HEK293 (cell line): ENCODE measurements at regions not wholly inside any gene's neighbourhood (a gene's known extent, or its start where the extent isn't known, plus 50 kb on each side); places are given as distances from the start of the nearest gene placed in this dataset.

Source experiments
- CTCF ChIA-PET: fragments of 350-600 bp; formaldehyde crosslinking; extraction: SDS; loops from one replicate; lab custom pipeline; 2021; ENCODE audit warnings: antibody characterized with exemption; lab: Yijun Ruan, JAX
- POLR2A ChIA-PET: fragments of 300-600 bp; formaldehyde crosslinking; extraction: SDS; loops from one replicate; lab custom pipeline; 2020; ENCODE audit warnings: antibody characterized with exemption, inconsistent platforms; lab: Yijun Ruan, JAX
- H3K27ac ChIP-seq: fragments of 200-500 bp; sonication (Bioruptor generic); 2 replicates; pipeline ENCODE4 v1.5.1; 2014; ENCODE audit warnings: low read depth, low read length, control low read depth, inconsistent platforms; ENCODE audit errors: extremely low read depth
- H3K36me3 ChIP-seq, 2 experiments: fragments of 200-500 bp in 1 of 2; sonication (Bioruptor generic) in 1 of 2; 1 replicate in 1 of 2; 2 replicates in 1 of 2; pipeline ENCODE4 v1.5.1; 2014 to 2017; ENCODE audit warnings: inconsistent platforms in 2 of 2, low read length in 2 of 2; ENCODE audit not compliant: control insufficient read depth in 2 of 2, insufficient read depth in 1 of 2
- H3K4me1 ChIP-seq: fragments of 200-500 bp; sonication (Bioruptor generic); 2 replicates; pipeline ENCODE4 v1.5.1; 2014; ENCODE audit warnings: mild to moderate bottlenecking, low read length, inconsistent platforms; ENCODE audit not compliant: control insufficient read depth, insufficient read depth
- H3K4me3 ChIP-seq: 2 replicates; pipeline ENCODE4 v1.5.1; 2011; ENCODE audit warnings: low read depth, mild to moderate bottlenecking, control low read depth, low read length, moderate library complexity
- H3K9me3 ChIP-seq: fragments of 200-500 bp; sonication (Bioruptor generic); 2 replicates; pipeline ENCODE4 v1.5.1; 2014; ENCODE audit warnings: low read depth, low read length, inconsistent platforms; ENCODE audit not compliant: control insufficient read depth, insufficient read depth
- GLIS1 ChIP-seq: fragments of 450-650 bp; formaldehyde crosslinking; IDR thresholded peaks from 2 replicates; pipeline ENCODE4 v1.5.1; 2016; ENCODE audit warnings: missing biosample characterization, missing genetic modification characterization
- KLF10 ChIP-seq: fragments of 450-650 bp; IDR thresholded peaks from 2 replicates; pipeline ENCODE4 v1.5.1; 2018; ENCODE audit warnings: missing biosample characterization, mild to moderate bottlenecking, missing genetic modification characterization
- KLF16 ChIP-seq: fragments of 450-650 bp; formaldehyde crosslinking; IDR thresholded peaks from 2 replicates; pipeline ENCODE4 v1.5.1; 2017; ENCODE audit warnings: missing biosample characterization, missing genetic modification characterization
- MYNN ChIP-seq: fragments of 450-650 bp; formaldehyde crosslinking; IDR thresholded peaks from 2 replicates; pipeline ENCODE4 v1.5.1; 2016; ENCODE audit warnings: missing biosample characterization, missing genetic modification characterization, borderline replicate concordance
- SP7 ChIP-seq: fragments of 450-650 bp; formaldehyde crosslinking; IDR thresholded peaks from 2 replicates; pipeline ENCODE4 v1.5.1; 2016; ENCODE audit warnings: missing biosample characterization, missing genetic modification characterization
- WT1 ChIP-seq: fragments of 450-650 bp; formaldehyde crosslinking; IDR thresholded peaks from 2 replicates; pipeline ENCODE4 v1.5.1; 2016; ENCODE audit warnings: missing biosample characterization, missing genetic modification characterization
- YY2 ChIP-seq: fragments of 450-650 bp; formaldehyde crosslinking; IDR thresholded peaks from 2 replicates; pipeline ENCODE4 v1.5.1; 2016; ENCODE audit warnings: missing biosample characterization, missing genetic modification characterization
- ZNF133 ChIP-seq: fragments of 450-650 bp; formaldehyde crosslinking; IDR thresholded peaks from 2 replicates; pipeline ENCODE4 v1.5.1; 2016; ENCODE audit warnings: missing biosample characterization, missing genetic modification characterization
- ZNF202 ChIP-seq: fragments of 450-650 bp; formaldehyde crosslinking; IDR thresholded peaks from 2 replicates; pipeline ENCODE4 v1.5.1; 2016; ENCODE audit warnings: missing biosample characterization, missing genetic modification characterization, borderline replicate concordance
- ZNF248 ChIP-seq: fragments of 450-650 bp; formaldehyde crosslinking; IDR thresholded peaks from 2 replicates; pipeline ENCODE4 v1.5.1; 2017; ENCODE audit warnings: missing biosample characterization, missing genetic modification characterization
- ZNF354C ChIP-seq: fragments of 450-650 bp; formaldehyde crosslinking; IDR thresholded peaks from 2 replicates; pipeline ENCODE4 v1.5.1; 2016; ENCODE audit warnings: missing biosample characterization, missing genetic modification characterization, low read depth, borderline replicate concordance
- ZNF391 ChIP-seq: fragments of 450-650 bp; formaldehyde crosslinking; IDR thresholded peaks from 2 replicates; pipeline ENCODE4 v1.5.1; 2016; ENCODE audit warnings: low read depth, missing biosample characterization, missing genetic modification characterization, borderline replicate concordance
- ZNF433 ChIP-seq: fragments of 450-650 bp; formaldehyde crosslinking; IDR thresholded peaks from 2 replicates; pipeline ENCODE4 v1.5.1; 2016; ENCODE audit warnings: missing biosample characterization, missing genetic modification characterization, low read depth
- ZNF585B ChIP-seq: fragments of 450-650 bp; formaldehyde crosslinking; IDR thresholded peaks from 2 replicates; pipeline ENCODE4 v1.5.1; 2016; ENCODE audit warnings: missing biosample characterization, missing genetic modification characterization
- ZNF610 ChIP-seq: fragments of 450-650 bp; formaldehyde crosslinking; IDR thresholded peaks from 2 replicates; pipeline ENCODE4 v1.5.1; 2016; ENCODE audit warnings: missing biosample characterization, missing genetic modification characterization, borderline replicate concordance
- ZNF707 ChIP-seq: fragments of 450-650 bp; formaldehyde crosslinking; IDR thresholded peaks from 2 replicates; pipeline ENCODE4 v1.5.1; 2016; ENCODE audit warnings: missing biosample characterization, missing genetic modification characterization
- ZSCAN16 ChIP-seq: fragments of 450-650 bp; formaldehyde crosslinking; IDR thresholded peaks from 2 replicates; pipeline ENCODE4 v1.5.1; 2016; ENCODE audit warnings: missing biosample characterization, missing genetic modification characterization
- TF ChIP-seq, protein P1 (sequence below): fragments of 450-650 bp; formaldehyde crosslinking; IDR thresholded peaks from 2 replicates; pipeline ENCODE4 v1.5.1; 2017; ENCODE audit warnings: missing biosample characterization, mild to moderate bottlenecking, missing genetic modification characterization, moderate library complexity
- TF ChIP-seq, protein P2 (sequence below): fragments of 450-650 bp; formaldehyde crosslinking; IDR thresholded peaks from 2 replicates; pipeline ENCODE4 v1.5.1; 2016; ENCODE audit warnings: missing biosample characterization, missing genetic modification characterization
- TF ChIP-seq, protein P3 (sequence below): fragments of 450-650 bp; formaldehyde crosslinking; IDR thresholded peaks from 2 replicates; pipeline ENCODE4 v1.5.1; 2016; ENCODE audit warnings: missing biosample characterization, missing genetic modification characterization
- TF ChIP-seq, protein P4 (sequence below): fragments of 450-650 bp; formaldehyde crosslinking; IDR thresholded peaks from 2 replicates; pipeline ENCODE4 v1.5.1; 2017; ENCODE audit warnings: missing biosample characterization, missing genetic modification characterization
- TF ChIP-seq, protein P5 (sequence below): fragments of 450-650 bp; formaldehyde crosslinking; IDR thresholded peaks from 2 replicates; pipeline ENCODE4 v1.5.1; 2016; ENCODE audit warnings: missing biosample characterization, missing genetic modification characterization

DNA sequence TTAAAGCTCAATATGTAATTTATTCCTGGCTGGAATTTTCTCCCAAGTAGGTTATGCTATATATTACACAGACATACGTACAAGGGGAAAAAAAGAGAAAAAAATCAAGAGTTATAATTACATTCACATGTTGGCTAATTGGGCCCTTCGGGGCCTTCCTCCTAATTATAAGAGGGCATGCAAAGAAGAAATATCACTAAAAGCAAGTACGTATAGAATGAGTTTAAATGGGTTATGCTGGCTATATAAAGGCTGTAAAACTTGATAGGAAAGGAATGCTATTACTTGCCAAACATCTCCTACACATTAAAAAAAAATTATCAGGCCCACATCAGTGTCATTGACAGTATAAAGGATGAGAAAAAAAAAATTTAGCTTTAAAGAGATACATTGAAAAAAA lies 1396.1 kb upstream of the ADGRL4 start (continued):
- no peak for TF ChIP-seq ZNF610
- TF ChIP-seq ZNF433 (tag by site-specific recombination) = no peak
- TF ChIP-seq WT1 = peak; percentile 94
- peak; percentile 55 for TF ChIP-seq GLIS1 (tag by site-specific recombination)
- TF ChIP-seq, protein P1, sequence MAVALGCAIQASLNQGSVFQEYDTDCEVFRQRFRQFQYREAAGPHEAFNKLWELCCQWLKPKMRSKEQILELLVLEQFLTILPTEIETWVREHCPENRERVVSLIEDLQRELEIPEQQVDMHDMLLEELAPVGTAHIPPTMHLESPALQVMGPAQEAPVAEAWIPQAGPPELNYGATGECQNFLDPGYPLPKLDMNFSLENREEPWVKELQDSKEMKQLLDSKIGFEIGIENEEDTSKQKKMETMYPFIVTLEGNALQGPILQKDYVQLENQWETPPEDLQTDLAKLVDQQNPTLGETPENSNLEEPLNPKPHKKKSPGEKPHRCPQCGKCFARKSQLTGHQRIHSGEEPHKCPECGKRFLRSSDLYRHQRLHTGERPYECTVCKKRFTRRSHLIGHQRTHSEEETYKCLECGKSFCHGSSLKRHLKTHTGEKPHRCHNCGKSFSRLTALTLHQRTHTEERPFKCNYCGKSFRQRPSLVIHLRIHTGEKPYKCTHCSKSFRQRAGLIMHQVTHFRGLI (tag by site-specific recombination) = no peak
- TF ChIP-seq ZNF248 (tag by site-specific recombination) = no peak
- TF ChIP-seq KLF10 (tag by site-specific recombination) = no peak
- TF ChIP-seq KLF16 (tag by site-specific recombination) = no peak
- TF ChIP-seq ZNF585B (tag by site-specific recombination) = no peak
- no peak for TF ChIP-seq ZNF202 (tag by site-specific recombination)
- TF ChIP-seq ZNF354C (tag by site-specific recombination) = no peak
- no peak for TF ChIP-seq YY2 (tag by site-specific recombination)
- no peak for TF ChIP-seq ZNF707
- TF ChIP-seq, protein P2, sequence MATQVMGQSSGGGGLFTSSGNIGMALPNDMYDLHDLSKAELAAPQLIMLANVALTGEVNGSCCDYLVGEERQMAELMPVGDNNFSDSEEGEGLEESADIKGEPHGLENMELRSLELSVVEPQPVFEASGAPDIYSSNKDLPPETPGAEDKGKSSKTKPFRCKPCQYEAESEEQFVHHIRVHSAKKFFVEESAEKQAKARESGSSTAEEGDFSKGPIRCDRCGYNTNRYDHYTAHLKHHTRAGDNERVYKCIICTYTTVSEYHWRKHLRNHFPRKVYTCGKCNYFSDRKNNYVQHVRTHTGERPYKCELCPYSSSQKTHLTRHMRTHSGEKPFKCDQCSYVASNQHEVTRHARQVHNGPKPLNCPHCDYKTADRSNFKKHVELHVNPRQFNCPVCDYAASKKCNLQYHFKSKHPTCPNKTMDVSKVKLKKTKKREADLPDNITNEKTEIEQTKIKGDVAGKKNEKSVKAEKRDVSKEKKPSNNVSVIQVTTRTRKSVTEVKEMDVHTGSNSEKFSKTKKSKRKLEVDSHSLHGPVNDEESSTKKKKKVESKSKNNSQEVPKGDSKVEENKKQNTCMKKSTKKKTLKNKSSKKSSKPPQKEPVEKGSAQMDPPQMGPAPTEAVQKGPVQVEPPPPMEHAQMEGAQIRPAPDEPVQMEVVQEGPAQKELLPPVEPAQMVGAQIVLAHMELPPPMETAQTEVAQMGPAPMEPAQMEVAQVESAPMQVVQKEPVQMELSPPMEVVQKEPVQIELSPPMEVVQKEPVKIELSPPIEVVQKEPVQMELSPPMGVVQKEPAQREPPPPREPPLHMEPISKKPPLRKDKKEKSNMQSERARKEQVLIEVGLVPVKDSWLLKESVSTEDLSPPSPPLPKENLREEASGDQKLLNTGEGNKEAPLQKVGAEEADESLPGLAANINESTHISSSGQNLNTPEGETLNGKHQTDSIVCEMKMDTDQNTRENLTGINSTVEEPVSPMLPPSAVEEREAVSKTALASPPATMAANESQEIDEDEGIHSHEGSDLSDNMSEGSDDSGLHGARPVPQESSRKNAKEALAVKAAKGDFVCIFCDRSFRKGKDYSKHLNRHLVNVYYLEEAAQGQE = no peak
- TF ChIP-seq MYNN (tag by site-specific recombination) = no peak
- TF ChIP-seq ZNF133 = no peak
- TF ChIP-seq, protein P3, sequence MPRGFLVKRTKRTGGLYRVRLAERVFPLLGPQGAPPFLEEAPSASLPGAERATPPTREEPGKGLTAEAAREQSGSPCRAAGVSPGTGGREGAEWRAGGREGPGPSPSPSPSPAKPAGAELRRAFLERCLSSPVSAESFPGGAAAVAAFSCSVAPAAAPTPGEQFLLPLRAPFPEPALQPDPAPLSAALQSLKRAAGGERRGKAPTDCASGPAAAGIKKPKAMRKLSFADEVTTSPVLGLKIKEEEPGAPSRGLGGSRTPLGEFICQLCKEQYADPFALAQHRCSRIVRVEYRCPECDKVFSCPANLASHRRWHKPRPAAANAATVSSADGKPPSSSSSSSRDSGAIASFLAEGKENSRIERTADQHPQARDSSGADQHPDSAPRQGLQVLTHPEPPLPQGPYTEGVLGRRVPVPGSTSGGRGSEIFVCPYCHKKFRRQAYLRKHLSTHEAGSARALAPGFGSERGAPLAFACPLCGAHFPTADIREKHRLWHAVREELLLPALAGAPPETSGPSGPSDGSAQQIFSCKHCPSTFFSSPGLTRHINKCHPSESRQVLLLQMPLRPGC (tag by site-specific recombination) = peak; percentile 73
- TF ChIP-seq ZSCAN16 (tag by site-specific recombination) = no peak
- peak; percentile 90 for TF ChIP-seq SP7
- no peak for TF ChIP-seq ZNF391 (tag by site-specific recombination)
- TF ChIP-seq, protein P4, sequence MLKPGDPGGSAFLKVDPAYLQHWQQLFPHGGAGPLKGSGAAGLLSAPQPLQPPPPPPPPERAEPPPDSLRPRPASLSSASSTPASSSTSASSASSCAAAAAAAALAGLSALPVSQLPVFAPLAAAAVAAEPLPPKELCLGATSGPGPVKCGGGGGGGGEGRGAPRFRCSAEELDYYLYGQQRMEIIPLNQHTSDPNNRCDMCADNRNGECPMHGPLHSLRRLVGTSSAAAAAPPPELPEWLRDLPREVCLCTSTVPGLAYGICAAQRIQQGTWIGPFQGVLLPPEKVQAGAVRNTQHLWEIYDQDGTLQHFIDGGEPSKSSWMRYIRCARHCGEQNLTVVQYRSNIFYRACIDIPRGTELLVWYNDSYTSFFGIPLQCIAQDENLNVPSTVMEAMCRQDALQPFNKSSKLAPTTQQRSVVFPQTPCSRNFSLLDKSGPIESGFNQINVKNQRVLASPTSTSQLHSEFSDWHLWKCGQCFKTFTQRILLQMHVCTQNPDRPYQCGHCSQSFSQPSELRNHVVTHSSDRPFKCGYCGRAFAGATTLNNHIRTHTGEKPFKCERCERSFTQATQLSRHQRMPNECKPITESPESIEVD (tag by site-specific recombination) = peak; percentile 38

DNA sequence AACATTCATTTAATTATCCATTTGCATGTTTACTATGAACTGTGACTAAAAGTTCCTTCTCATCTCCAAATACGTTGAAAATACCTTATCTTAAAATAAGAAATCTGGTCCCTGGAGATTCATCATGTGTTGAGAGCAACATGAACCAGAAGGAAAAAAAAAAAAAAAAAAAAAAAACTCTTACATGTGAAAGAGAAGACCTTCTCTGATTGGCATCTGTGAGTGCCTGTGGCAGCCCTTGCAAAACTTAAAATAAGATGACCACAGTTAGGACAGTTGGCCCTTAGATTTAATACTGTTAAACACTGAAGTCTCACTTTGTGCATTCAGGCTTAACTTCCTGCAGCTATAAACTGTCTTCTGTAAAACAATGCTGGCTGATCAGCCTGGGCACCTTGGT lies 1395.2 kb upstream of the ADGRL4 start:
- POLR2A ChIA-PET = no interaction called here
- no peak overlapping the region for H3K4me3 ChIP-seq
- no peaks in the 10 kb centered on the region for H3K9me3 ChIP-seq
- TF ChIP-seq, protein P5, sequence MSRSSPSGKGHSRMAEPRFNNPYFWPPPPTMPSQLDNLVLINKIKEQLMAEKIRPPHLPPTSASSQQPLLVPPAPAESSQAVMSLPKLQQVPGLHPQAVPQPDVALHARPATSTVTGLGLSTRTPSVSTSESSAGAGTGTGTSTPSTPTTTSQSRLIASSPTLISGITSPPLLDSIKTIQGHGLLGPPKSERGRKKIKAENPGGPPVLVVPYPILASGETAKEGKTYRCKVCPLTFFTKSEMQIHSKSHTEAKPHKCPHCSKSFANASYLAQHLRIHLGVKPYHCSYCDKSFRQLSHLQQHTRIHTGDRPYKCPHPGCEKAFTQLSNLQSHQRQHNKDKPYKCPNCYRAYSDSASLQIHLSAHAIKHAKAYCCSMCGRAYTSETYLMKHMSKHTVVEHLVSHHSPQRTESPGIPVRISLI = peak; percentile 68; the same call in 1 of the 2 replicates
- no peak for TF ChIP-seq ZNF610
- no peaks in the 10 kb centered on the region for H3K36me3 ChIP-seq
- CTCF ChIA-PET = no interaction called here
- H3K27ac ChIP-seq = no peak overlapping the region; the same call in 1 of the 2 replicates
- peaks cover 10% of the 10 kb centered on the region for H3K4me1 ChIP-seq
